A549 (cell line): ENCODE measurements at regions not wholly inside any gene's neighbourhood (a gene's known extent, or its start where the extent isn't known, plus 50 kb on each side); places are given as distances from the start of the nearest gene placed in this dataset.

Source experiments
- CTCF ChIP-seq: fragments of >200 bp; sonication (Bioruptor Twin); formaldehyde crosslinking; IDR thresholded peaks from 3 replicates; pipeline ENCODE4 v1.5.1; 2016
- NFE2L2 ChIP-seq: fragments of 150-350 bp; conservative IDR thresholded peaks from 2 replicates; pipeline ENCODE4 v1.6.1; 2014; ENCODE audit warnings: low read length
- REST ChIP-seq: fragments of 200-600 bp; sonication (generic); IDR thresholded peaks from 2 replicates; pipeline ENCODE4 v1.6.1; 2016; ENCODE audit warnings: antibody characterized with exemption, mild to moderate bottlenecking, moderate library complexity

GRCh38 chr12:116508145-116509121 lies 50.7 kb upstream of the MAP1LC3B2 start:
- TF ChIP-seq CTCF (no peak), REST (no peak), NFE2L2 (no peak)
